ENCODE measurements at regions not wholly inside any gene's neighbourhood (a gene's known extent, or its start where the extent isn't known, plus 50 kb on each side); places are given as distances from the start of the nearest gene placed in this dataset.
"Not testable (repeated sequence)": the region's sequence is repeated elsewhere in the genome, so short reads cannot be mapped to it uniquely, and the experiment has no call there.

- DNase-seq, result no peak
These were observed 1068.4 kb upstream of the SPRY2 start for GRCh38 chr13:81409284-81409683.

- DNase-seq, result no peak
These were observed 1067.7 kb upstream of the SPRY2 start for GRCh38 chr13:81408647-81409046.

GRCh38 chr13:81406639-81407292 lies 1065.8 kb upstream of the SPRY2 start:
- DNase-seq, result no peak

DNA sequence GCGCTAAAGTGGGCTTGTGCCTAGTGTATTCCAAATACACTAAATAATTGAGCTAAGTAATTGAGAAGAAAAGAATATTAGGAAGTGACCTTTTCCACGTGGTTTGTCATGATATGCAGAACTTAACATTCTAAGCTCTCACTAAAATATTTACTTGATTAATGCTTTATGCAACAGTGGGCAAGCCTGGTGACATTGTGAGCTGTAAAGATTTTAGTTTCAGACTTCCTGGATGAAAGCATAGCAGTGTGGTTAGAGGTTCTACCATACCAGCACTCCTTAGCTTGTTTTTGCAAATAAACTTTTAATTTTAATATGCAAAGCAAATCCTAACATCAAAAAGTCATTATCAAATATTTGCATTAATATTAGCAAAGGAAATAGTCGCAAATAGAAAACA lies 1065.1 kb upstream of the SPRY2 start:
- DNase-seq, result no peak

- DNase-seq, result no peak
These were observed 1055.3 kb upstream of the SPRY2 start for GRCh38 chr13:81396192-81396591.

DNA sequence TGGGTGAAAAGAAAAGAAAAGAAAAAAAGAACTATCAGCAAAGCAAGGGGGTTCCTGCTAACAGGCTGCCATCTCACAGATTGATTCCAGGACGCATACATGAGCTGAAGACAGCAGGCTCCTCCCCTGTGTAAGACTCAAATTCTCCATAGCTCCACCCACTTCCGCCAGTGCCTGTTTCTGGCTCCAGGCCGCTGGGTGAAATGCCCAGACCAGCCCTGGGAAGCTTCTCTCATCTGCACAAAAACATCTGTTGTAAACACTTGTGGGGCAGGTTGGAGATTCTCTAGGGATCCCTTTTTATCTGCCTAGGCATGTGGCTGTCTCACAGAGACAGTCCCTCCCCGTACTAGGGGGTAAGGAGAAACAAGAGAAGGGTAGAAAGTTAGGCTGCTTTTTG lies 1054.4 kb upstream of the SPRY2 start:
- DNase-seq, result peak; percentile 36

GRCh38 chr13:81394640-81395039 lies 1053.7 kb upstream of the SPRY2 start:
- DNase-seq, result no peak

DNA sequence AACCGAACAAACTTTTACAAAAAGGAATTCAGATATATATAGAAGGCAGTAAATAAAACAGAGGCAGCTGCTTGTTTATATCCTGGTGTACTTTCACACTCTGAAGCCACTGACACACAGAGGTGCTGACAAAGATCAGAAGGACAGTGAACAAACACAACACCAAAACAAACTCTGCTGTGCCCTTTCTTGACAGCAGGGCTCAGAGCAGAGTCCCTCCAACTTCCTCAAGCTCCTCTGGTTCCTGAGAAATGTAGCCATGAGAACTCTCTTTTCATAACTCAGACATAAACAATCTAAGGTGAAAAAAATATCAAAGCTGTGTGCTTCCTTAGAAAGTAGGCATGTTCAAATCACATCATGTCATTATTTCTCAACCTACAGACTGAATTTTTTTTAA lies 1052.8 kb upstream of the SPRY2 start:
- no peak for DNase-seq

- DNase-seq, result no peak
These were observed 1052.2 kb upstream of the SPRY2 start for GRCh38 chr13:81393110-81393509.

- DNase-seq, result no peak
These were observed 1047.5 kb upstream of the SPRY2 start for GRCh38 chr13:81388400-81388799.

DNA sequence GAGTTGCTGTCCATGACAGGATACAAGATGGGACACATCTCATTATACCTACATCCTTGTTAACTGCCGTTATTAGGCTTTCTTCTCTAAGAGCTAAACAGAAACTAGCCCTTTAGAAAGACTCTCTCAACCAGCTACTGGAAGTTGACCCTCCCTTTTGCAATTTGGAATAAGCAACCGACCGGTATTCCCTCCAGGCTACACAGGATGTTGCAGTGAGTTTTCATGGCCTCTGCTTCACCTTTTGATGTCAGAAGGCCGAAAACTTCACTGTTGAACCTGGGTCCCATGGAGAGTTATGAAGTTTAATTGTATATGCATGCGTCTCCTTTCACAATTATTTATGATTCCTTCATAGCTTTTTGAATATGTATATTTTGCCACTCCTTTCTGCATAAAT lies 1042.5 kb upstream of the SPRY2 start:
- no peak for DNase-seq

DNA sequence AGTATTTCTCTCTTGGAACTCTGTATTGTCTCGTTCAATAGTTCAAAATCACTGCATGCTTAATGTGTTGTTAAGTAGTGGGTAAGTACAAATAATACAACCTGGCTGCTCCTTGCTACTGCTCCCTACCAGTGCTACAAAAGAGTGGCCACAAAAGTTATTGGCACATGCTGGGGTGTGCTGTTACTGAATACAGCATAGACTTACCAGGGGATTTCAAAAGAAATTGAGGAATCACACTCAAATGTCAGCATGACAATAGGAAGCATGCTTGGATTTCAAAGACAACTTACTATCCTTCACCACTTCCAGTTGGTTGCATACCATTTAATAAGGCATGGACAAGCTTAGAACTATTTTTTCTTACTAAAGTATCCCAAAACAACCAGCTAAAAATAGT lies 1041.3 kb upstream of the SPRY2 start:
- no peak for DNase-seq

DNA sequence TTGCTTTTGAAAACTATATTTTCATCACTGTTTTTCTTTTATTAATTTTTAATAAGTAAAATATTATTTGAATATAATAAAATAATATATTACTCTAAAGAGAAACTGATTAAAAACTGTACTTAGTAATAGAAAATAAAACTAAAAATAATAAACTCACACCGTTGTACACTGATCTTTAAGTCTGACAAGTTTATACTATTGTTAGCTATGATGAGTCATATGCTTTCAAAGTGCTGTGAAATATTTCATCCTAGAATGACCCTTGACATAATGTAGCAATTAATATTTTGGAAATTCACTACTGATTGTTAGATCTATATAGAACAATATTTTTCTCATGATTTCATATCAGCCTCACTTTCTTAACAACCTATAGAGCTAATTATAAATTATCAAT lies 1040.6 kb upstream of the SPRY2 start:
- no peak for DNase-seq

GRCh38 chr13:81379183-81379582 lies 1038.3 kb upstream of the SPRY2 start:
- no peak for DNase-seq

- no peak for DNase-seq
These were observed 1037.0 kb upstream of the SPRY2 start for GRCh38 chr13:81377921-81378320.

DNA sequence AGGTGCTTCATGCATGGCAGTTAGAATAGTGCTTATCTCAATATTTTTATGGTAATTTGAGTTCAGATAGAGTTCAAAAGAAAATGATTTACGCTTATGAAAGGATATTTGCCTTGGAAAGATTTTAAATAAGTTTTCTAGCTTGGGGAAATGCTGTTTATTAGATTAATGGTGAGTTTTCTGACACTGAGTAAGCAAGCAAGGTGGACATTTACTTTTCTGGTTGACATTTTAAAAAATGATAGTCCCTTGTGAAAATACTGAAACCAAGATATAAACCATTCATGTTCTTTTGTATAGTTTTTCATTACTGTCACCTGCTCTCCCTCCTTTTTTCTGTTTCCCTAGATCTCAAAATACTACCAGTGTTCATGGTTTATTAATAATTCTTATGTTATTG lies 1034.8 kb upstream of the SPRY2 start:
- no peak for DNase-seq

DNA sequence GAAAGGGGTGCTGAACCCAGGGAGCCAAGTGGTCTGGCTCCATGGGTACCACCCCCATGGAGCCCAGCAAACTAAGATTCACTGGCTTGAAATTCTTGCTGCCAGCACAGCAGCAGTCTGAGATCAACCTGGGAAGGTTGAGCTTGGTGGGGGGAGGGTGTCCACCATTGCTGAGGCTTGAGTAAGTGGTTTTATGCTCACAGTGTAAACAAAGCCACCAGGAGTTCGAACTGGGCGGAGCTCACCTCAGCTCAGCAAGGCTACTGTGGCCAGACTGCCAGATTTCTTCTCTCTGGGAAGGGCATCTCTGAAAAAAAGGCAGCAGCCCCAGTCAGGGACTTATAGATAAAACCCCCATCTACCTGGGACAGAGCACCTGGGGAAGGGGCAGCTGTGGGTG lies 1021.8 kb upstream of the SPRY2 start:
- DNase-seq, result not testable (repeated sequence)

DNA sequence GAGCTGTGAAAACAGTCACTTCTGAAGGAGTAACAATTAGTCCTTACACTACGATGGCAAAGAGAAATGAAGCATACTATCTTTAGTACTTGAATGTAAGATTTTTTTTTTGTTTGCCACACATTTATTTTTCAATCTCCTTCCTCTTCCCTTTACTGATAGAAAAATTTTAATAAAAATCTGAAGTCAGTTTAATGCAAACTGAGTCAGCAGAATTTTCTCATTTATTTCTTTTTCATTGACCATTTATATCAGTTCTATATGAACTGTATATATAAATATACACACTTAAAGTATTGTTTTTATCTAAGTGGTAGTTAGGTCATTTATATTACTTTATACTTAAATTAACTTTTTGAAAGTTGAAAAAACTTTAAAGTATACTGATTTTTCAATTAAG lies 1009.1 kb upstream of the SPRY2 start:
- no peak for DNase-seq

DNA sequence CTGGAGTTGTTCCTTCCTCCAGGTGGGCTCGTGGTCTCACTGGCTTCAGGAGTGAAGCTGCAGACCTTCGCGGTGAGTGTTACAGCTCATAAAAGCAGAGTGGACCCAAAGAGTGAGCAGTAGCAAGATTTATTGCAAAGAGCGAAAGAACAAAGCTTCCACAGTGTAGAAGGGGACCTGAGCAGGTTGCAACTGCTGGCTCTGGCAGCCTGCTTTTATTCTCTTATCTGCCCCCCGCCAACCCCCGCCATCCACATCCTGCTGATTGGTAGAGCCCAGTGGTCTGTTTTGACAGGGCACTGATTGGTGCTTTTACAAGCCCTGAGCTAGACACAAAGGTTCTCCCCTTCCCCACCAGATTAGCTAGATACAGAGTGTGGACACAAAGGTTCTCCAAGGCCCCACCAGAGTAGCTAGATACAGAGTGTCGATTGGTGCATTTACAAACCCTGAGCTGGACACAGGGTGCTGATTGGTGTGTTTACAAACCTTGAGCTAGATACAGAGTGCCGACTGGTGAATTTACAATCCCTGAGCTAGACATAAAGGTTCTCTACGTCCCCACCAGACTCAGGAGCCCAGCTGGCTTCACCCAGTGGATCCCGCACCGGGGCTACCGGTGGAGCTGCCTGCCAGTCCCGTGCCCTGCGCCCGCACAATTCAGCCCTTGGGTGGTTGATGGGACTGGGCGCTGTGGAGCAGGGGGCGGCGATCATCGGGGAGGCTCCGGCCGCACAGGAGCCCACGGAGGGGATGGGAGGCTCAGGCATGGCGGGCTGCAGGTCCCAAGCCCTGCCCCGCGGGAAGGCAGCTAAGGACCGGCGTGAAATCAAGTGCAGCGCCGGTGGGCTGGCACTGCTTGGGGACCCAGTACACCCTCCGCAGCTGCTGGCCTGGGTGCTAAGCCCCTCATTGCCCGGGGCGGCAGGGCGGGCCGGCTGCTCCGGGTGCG lies 999.5 kb upstream of the SPRY2 start:
- DNase-seq, result not testable (repeated sequence)

DNA sequence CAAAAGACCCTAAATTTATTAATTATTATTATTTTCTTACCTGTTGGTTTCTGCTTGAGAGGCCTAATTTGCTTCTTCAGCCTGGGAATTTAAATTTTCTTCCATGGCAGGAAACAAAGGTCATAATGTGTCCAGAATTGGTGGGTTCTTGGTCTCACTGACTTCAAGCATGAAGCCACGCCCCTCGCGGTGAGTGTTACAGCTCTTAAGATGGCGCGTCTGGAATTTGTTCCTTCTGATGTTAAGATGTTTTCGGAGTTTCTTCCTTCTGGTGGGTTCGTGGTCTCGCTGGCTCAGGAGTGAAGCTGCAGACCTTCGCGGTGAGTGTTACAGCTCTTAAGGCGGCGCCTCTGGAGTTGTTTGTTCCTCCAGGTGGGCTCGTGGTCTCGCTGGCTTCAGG lies 998.7 kb upstream of the SPRY2 start:
- DNase-seq, result not testable (repeated sequence)

GRCh38 chr13:81334481-81334880 lies 993.6 kb upstream of the SPRY2 start:
- DNase-seq, result no peak

- DNase-seq, result no peak
These were observed 986.0 kb upstream of the SPRY2 start for GRCh38 chr13:81326913-81327312.

DNA sequence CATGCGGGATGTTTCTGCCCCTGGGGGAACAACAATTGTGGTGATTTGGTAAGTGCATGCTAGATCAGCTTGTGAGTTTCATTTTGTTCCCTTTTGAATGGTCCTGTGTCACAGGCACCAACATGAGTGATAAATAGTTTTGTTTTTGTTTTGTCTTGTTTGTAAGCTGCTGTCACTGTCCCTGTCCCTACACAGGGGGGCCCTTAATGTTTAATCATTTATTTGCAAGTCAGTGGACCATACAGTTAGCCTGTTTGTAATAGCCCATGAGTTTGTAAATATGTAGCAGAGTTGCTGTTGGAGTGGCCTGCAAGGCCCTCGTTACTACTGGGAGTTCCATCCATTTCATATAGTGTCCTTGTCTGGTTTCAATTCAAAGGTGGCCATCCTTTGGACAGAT lies 979.6 kb upstream of the SPRY2 start:
- no peak for DNase-seq

GRCh38 chr13:81319351-81319750 lies 978.4 kb upstream of the SPRY2 start:
- no peak for DNase-seq
